Skeletal muscle cell (primary cell): ENCODE measurements at regions not wholly inside any gene's neighbourhood (a gene's known extent, or its start where the extent isn't known, plus 50 kb on each side); places are given as distances from the start of the nearest gene placed in this dataset.
"Not testable (repeated sequence)": the region's sequence is repeated elsewhere in the genome, so short reads cannot be mapped to it uniquely, and the experiment has no call there.

Experiments used
- DNase-seq: peaks from one replicate; pipeline ENCODE4 v3.0.0-alpha.2; 2010; ENCODE audit warnings: low read depth
- H3K4me3 ChIP-seq: 2 replicates; pipeline ENCODE4 v1.5.1; 2011; ENCODE audit warnings: low read depth, mild to moderate bottlenecking, control low read depth, low read length, moderate library complexity

DNA sequence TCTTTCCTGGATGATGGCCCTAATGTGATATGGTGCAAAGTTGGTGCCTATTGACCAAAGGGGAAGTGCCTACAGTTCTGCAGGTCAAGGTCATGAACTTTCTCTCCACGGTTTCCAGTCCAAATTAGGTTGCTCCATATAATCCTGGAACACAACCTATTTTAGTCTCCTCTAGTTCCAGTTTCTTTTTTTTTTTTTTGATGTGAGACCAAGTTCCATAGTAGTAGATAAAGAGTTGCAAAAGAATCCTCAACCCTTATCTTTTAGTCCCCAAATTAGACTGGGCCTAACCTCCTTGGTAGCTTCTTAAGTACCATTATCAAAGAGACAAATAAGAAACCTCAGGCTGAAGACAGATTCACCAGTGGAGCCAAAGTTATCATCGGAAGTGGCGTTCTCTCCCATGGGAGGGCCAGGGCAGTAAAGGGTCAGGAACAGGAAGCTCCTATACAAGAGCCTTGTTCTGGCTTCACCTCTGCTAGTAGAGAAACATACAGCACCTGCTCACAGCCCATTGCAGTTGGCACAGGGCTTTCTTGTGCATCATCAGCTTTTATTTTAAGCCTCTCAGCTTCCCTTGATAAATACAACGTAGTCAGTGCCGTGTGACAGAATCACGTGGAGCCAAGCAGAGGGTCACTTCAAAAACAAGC, 132.2 kb upstream of the RREB1 start:
- no peak overlapping the region for H3K4me3 ChIP-seq

DNA sequence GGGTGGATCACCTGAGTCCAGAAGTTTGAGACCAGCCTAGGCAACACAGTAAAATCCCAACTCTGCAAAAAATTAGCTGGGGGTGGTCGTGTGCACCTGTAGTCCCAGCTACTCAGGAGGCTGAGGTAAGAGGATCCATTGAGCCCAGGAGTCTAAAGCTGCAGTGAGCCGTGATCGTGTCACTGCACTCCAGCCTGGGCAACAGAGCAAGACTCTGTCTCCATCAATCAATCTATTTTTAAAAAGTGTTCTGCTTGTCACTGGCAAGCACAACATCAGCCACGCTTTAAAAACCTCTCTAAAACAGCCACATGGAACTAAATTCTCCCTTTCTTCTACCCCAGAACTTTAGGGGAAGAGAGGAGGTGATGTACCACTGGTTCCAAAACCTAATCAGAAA, 131.6 kb upstream of the RREB1 start:
- H3K4me3 ChIP-seq, result no peak overlapping the region
- DNase-seq, result no peak

More for the DNA sequence above, 132.2 kb upstream of the RREB1 start:
- DNase-seq, result no peak

DNA sequence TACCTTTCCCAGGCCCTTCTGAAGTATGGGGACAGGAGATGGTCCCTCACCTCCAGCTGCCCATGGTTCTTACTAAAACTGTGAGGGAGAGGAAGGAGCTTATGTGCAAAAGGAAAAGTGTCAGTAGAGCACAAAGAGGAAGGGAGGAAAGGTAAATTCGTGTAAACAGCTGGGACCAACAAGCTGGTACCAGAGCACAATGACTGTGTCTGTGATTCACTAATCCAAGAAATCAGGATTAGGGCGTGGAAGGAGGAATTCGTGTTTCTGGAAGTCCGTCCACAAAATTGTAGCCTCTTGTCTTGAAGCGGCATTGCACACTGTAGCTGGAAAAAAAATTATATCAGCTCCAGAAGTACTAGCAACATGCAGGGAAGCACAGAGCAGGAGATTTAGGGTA, 129.0 kb upstream of the RREB1 start:
- DNase-seq, result no peak
- H3K4me3 ChIP-seq, result no peak overlapping the region

DNA sequence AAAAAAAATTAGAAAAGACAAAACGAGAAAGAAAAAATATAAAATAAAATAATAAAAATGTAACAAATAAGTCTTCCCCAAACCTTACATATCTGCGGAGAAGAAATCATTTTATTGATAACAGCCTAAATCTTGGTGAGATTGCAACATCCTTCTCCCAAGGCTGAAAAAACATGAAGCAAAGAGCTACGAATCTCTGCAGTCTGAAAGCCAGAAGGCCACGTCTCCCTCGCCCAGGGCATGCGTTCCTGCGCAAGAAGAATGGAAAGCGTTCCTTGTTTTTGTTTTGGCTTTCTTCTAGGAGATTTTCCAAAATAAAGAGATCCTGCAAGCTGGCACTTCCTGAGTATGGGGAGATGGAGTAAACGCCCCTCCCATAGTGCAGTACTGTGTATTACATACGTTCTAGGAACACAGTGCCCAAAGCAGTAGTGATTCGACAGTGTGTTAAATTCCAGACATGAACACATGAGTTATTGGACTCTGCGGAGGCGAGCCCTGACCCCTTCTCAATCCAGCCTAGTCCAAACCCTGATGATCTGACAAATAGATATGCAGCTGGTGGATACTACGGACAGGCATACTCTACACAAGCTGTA, 126.7 kb upstream of the RREB1 start:
- H3K4me3 ChIP-seq, result no peak overlapping the region
- no peak for DNase-seq

DNA sequence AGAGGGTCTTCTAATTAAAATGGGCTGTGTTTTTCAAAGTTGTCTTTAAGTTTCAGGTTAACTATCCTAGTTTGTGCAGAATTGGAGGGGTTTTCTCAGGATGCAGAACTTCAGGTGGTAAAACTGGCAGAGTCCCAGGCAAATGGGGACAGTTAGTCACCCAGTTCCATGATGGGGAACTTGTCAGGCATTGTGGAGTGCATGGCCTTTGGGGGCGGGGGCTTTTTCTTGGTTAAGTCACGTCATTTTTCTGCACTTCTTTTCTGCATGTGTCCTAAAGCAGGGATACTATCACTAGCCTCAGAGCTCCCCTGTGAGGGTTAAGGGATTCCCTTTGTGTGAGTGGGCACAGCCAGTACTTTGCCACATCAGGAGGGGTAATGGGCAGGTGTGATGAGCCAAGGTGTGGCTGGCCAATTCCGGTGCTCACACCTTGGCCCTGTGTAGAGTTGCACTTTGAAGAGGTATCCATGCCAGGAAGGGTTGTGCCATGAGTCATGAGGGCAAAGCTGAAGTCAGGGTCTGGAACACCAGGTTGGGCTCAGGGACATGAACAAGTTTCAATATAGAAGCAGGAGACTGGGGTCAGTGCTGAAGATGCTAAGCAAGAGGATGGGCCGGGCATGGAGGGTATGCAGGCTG, 126.0 kb upstream of the RREB1 start:
- no peak overlapping the region for H3K4me3 ChIP-seq

DNA sequence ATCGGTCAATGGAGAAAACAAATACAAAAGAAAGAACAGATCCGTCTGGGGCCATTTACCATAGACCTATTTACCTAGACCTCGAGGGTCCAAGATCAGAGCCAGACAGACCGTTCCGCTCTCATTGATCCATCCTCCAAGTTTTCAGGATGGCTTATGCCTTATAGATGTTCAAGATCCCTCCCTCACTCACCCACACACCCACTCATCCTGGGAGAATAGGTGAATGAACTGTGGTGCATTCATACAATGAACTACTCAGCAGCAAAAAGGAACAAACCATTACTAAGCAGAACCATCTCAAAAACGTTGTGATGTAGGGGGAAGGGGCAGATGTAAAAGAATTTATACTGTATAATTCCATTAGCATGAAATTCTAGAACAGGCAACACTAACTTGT, 125.1 kb upstream of the RREB1 start:
- H3K4me3 ChIP-seq, result no peak overlapping the region
- DNase-seq, result no peak

More for the DNA sequence above, 126.0 kb upstream of the RREB1 start:
- DNase-seq, result no peak

DNA sequence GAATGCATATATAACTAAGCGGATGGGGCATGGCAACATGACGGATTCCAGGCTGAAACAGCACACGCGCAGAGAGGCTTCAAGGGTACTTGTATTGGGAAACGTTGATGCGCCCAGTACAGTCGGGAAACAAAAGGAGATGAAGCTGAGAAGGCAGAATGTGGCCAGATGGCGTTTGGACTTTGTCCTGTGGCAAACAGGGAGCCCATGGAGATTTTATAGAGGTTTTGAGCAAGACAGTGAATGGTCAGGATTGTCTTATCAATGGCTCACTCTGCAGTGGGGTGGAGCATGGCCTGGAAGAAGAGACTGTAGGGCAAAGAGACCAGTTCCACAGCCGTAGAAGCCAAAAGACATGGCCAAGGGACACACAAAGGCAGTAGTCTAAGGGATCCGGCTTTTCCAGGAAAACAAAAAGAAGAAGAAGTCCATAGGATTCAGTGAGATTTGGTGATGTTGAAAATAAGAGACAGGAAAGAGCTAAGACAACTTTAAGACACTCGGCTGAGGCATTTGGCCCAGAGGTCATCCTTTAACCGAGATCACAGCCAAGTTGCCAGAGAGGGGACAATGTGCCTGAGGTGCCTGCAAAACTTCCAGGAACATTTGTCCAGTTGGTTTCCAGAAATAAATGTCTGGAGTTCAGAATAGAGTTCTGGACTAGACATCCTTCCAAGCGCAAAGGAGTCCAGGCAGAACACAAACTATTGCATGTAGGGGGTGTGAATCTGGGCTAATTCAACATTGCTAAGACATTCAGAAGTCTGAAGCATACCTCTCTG, 123.0 kb upstream of the RREB1 start:
- DNase-seq, result no peak
- H3K4me3 ChIP-seq, result no peak overlapping the region

DNA sequence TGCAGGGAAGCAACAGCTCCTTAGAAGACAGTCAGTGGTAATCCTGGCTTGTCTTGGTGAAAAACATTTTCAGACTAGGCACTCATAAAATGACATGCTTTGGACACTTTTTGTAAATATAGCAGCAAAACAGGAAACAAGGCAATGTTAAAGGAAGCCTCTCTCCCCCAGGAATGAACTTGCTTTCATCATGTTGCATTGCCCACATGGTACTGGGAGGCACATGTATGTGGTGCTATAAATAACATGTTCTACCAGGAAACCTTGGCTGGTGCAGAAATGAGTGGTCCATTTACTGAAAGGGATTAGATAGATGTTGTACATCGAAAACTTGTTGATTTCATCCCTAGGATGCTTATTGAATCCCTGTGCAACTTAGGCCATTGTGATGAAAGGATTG, 121.4 kb upstream of the RREB1 start:
- no peak overlapping the region for H3K4me3 ChIP-seq
- no peak for DNase-seq

DNA sequence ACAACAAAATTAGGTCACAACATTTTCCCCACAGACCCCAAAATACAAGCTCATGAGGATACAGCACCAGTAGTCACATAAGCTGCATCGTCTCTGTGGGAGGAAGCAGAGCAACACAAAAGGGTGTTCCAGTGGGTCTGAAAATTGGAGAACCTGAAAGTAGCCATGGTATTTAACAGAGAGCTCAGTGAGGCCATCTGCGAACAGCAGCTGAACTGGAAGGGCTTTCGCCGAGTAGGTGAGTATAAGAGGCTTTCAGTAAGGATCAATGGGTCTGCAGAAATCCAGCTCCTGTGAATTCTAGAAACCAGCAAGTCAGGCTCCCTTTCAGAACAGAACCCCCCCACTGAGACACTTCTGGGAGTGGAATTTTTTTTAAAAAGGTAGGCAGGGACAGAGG, 120.0 kb upstream of the RREB1 start:
- DNase-seq, result no peak
- no peak overlapping the region for H3K4me3 ChIP-seq

DNA sequence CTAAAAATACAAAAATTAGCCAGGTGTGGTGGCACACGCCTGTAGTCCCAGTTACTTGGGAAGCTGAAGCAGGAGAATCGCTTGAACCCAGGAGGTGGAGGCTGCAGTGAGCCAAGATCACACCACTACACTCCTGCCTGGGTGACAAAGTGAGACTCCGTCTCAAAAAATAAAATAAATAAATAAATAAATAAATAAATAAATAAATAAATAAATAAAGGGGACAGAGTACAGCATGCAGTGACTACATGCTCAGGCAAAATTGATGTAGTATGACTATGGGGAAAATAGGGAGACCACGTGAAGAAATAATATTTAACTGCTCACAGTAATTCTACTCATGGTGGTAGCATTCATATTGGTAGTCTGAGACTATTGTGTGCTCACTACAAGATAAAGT, 117.7 kb upstream of the RREB1 start:
- DNase-seq, result not testable (repeated sequence)

DNA sequence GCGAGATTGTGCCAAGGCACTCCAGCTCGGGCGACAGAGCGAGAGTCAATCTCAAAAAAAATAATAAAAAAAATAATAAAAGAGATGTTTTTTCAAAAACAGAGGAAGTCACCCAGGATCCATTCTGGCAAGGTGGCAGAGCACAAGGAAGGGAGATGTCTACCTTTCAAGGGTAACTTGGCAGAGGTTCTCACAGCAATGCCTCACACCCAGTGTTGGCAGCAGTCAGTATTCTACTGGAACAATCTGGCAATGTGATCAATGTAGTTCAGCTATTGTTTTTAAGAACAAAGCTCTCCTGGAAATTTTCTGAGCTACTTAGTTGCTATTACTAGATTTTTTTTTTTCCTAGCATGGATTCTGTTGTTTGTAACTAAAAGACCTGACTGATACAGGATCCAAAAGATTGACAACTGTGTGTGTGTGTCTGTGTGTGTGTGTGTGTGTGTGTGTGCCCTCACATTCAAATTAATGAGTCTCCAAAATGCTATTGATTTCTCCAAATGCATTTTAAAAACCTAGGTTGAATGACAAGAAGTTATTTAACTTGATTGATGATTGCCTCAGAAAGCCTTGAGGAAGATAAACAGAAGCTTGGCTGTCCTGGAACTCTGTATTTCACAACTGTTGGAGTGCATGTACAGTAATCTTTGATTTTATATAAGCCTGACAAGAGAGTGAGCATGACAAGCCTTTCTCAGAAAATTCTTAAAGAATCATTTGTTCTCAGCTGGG, 114.1 kb upstream of the RREB1 start:
- H3K4me3 ChIP-seq, result no peak overlapping the region
- DNase-seq, result no peak

More for the DNA sequence above, 117.7 kb upstream of the RREB1 start:
- H3K4me3 ChIP-seq, result not testable (repeated sequence)

DNA sequence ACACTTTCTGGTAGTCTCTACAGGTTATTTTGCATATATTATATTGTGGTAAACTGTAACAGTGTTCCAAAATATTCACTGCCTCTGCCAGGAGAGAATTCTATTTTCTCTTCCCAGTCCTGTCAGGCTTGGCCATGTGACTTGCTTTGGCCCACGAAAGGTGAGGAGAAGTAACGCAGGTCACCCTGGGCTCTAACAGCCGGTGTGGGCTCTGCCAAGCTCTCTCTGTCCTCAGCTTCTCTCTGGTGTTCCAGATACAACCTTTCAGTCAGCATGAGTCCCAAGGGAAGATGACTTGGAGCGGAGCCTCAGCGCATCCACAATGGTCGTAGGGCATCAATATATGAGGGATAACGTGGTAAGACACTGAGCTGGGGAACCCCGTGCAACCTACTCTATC, 113.0 kb upstream of the RREB1 start:
- DNase-seq, result no peak
- no peak overlapping the region for H3K4me3 ChIP-seq

DNA sequence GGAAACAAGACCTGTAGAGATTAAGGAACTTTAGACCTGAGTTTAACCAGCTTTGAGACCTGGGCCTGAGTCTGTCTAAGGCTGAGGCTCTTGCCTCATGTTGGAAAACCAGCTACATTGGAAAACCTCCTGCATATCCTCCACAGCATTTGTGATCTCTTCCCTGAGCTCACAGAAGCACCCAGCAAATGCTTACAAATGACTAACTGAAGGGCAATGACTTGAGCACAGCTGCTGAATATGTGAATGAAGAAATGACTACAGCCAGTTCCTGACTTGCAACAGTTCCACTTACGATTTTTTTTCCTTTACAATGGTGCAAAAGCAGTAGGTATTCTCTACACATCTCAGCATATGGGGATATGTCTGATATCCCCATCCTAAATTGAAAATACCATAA, 112.4 kb upstream of the RREB1 start:
- no peak overlapping the region for H3K4me3 ChIP-seq
- DNase-seq, result no peak

DNA sequence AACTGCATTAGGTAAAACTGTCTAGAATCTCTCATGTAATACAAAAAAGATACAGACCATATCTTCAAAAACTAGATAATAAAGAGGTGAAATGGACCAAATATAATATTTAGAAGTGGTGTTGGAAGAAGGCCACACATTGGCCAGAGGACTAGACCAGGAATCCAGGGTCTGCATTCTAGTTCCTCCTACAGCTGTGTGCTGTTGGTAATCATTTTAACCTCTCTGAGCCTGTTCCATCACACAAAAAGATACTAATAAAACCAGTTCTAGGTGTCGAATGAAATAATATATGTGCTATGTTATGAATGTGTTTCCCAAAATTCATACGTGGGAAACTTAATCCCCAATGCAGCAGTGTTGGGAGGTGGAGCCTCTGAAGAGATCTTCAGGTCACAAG, 111.6 kb upstream of the RREB1 start:
- no peak overlapping the region for H3K4me3 ChIP-seq
- no peak for DNase-seq

DNA sequence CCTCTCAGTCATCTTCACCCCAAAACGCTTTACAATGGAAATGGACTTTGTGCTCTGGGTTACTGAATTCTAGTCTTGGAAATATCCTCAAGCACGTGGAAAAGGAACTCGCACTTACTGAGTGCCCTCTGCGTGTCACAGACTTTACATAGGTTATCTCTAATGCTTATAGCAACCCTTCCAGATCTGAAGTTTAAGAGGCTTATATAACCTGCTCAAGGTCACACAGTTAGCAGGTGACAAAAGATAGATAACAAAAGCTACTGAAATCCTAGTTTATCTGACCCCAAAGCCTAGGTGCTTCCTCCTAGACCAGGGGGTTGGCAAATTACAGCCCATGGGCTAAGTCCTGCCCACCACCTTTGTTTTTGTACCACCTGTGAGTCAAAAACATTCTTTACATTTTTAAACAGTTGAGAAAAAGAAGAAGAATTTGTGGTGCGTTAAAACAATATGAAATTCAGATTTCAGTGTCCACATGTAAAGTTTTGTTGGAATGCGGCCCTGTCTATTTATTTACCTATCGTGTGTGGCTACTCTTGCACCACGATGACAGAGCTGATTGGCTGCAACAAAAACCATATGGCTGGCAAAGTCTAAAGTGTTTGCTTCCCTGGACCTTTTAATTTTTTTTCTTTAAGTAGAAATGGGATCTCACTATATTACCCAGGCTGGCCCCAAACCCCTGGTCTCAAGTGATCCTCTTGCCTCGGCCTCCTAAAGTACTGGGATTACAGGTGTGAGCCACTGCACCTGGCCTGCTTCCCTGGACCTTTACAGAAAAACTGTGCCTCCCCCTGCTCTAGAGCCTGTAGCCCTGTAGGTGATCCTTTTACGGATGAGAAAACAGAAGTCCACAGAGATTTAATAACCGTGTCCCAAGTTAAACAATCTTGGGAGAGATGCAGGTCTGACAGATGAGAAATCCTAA, 110.2 kb upstream of the RREB1 start:
- no peak for DNase-seq
- H3K4me3 ChIP-seq, result no peak overlapping the region

DNA sequence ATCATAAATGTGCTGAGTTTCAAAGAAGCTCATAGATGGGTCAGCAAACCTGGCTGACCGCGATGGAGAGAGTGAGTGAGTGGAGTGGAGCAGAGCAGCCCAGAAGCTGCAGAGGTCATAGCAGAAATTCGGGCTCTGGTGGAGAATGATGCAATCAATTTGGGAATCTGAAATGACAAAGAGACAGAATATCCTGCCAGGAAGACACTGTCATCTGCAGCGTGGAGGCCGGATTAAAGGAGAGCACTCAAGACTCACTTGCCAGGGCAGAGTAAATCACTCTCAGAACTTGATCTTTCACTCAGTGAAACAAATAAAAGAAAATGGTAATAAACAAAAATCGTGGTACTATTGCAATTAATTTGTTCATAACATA, 109.6 kb upstream of the RREB1 start:
- H3K4me3 ChIP-seq, result no peak overlapping the region
- peak; percentile 11 for DNase-seq

DNA sequence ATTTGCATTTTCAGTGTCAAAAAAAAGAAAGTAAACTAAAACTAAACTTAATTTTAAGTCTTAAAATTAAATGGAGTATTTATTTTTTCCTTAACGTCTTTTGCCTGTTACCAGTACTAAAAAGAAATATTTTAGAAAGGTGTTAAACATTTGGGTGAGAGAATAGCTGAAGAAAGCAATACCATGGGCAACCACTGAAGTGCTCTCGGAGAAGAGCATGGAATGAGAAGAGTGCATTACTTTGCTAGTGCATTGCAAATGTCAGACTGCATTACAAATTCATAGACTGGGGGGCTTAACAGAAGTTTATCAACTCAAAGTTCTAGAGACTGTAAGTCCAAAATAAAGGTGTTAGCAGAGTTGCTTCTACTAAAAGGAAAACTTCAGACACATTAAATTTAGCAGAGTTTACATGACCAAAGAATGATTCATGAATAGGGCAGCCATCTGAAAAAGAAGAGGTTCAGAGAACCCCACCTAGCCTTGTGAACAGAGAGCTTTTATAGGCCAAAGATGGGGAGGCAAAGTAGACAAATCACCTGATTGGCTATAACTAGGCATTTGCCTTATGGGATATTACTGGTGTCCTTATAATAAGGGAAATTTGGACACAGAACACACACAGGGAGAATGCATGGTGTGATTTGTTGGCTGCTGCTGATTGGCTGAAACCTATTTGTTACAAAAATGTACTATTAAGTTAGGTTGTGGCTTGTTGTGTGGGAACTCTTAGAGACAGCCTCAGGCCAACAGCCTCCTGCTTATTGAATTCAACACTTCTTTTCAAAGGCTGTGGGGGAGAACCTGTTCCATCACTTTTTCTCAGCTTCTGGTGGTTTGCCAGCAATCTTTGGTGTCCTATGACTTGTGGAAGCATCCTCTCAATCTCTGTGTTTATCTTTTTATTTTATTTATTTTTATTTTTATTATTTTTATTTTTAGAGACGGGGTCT, 106.7 kb upstream of the RREB1 start:
- DNase-seq, result no peak
- H3K4me3 ChIP-seq, result no peak overlapping the region

DNA sequence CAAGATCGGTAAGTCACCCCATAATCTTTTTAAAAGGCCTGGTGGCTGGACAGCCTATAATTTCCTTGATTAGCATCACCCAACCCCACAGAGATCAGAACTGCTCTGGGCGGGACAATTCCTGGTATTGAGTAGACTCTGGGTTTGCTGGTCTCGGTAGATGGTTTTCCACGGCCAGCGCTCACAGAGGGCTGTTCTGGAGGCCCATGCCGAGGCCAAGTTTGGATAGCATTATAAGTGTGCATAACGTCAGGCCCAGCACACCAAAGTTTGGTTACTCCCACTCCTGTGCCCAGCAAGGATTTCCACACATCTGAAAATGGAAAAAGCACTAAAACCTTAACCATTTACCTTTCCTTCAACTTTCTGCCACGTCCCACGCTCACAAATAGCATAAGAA, 104.7 kb upstream of the RREB1 start:
- no peak overlapping the region for H3K4me3 ChIP-seq
- no peak for DNase-seq
